Medulla oblongata (tissue), 1 donor: ENCODE measurements at regions not wholly inside any gene's neighbourhood (a gene's known extent, or its start where the extent isn't known, plus 50 kb on each side); places are given as distances from the start of the nearest gene placed in this dataset.
"Not testable (repeated sequence)": the region's sequence is repeated elsewhere in the genome, so short reads cannot be mapped to it uniquely, and the experiment has no call there.

Experiments
- DNase-seq: peaks from one replicate; pipeline ENCODE4 v3.0.0-alpha.2; 2015; ENCODE audit errors: extremely low spot score

DNA sequence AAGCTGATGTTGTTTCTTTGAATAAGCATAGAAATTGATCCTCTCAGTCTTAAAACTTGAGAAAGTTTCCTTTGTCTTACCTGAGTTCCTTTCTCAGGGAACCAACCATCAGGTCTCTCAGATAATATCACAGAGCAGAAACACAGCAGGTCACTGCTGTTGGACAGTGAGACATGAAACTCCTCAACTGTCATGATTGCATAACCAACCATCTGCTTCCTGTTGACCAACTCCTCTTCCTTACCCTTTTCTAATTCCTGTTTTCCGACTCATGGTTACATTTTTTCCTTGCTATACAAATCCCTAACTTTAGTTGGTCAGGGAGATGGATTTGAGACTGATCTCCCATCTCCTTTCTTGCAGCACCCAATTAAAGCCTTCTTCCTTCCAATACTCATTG, 845.3 kb downstream of the FAM181B start:
- no peak for DNase-seq

DNA sequence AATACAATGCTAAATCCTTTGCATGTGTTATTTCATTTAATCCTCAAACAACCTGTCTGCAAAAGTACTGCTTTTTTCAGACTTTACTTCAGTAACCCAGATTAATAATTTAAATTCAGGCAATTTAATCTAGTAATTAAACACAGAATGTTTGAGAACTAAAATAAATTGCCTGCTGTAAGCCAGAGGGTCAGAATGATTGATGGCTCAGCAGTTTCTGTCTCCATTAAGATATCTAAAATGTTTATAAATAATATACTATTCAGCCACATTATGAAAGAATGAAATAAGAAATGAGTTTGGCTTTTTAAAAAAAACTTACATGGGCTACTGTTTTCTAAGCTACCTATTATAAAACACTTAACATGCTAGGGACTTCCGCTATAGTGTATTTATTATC, 846.0 kb downstream of the FAM181B start:
- no peak for DNase-seq

DNA sequence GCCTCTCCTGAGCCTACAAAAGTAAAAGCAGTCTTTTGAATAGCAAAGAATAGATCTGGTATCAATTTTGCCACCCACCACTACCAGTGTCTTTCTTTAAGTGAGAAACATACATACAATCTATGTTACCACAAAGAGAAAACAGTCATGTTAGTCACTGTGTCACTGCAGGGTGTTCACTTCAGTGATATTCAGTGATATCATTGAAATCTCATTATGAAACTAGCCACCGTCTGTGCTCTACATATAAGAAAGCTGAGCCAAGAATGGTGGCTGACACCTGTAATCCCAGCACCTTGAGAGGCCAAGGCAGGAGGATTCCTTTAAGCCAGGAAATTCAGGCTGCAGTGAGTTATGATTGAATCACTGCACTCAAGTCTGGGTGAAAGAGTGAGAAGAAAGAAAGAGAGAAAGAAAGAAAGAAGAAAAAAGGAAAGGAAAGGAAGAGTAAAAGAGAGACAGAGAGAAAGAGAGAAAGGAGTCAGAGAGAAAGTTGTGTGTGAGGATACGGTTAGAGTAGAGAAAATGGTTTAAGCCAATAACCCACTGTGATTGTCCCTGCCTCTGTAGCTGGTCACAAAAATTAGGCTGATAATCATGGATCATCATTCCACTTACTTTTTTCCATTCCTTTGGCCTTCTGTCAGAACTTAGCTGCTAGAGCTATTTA, 847.1 kb downstream of the FAM181B start:
- DNase-seq, result no peak

DNA sequence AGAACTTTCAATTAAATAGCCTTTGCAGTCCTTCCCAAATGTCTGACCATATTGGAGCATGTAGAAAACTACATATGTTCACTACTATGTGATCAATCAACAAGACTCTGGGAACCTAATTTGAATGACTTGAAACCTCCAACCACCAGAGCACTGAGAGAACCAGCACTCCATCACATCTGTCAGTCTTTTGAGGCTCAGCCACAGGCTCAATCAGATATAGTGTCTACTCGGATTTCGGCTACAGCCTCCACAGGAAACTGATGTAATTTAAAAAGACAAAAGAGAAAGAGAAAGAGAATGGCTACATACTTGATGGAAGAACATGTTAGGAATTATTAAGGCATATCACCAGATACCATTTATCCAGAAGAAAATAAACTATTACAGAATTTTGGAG, 859.0 kb downstream of the FAM181B start:
- DNase-seq, result no peak

DNA sequence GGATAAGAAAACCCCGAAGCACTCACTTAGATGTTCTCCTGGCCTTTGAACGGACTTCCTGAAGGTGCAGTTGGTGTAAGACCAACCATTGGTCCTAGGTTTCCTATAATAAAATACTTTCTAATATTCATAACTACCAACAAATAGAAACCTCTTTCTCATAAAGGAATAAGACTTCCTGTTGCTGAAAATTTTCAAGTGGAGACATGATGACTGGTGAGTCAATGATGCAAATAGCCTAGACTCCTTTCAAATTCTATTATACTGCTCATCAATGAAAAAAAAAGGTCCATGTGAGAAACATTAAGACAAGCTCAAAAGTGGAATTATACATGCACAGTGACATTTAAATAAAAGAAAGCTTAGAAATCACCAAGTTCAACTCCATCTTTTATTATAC, 862.8 kb downstream of the FAM181B start:
- no peak for DNase-seq

DNA sequence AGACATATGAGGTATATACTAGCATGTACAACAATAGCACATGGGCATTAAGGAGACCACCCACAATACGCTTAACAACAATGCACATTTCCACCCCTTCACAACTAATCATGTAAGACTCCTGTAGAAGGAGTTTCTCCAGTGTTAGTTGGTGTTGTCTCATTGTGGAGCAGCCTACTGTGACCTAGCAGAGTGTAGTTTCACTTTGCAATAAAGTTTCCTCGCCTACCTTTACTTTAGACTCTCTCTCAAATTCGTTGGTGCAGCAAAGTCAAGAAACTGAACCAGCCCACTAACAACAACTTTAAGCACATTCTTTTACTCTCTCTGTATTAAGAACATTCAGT, 863.6 kb downstream of the FAM181B start:
- DNase-seq, result no peak

DNA sequence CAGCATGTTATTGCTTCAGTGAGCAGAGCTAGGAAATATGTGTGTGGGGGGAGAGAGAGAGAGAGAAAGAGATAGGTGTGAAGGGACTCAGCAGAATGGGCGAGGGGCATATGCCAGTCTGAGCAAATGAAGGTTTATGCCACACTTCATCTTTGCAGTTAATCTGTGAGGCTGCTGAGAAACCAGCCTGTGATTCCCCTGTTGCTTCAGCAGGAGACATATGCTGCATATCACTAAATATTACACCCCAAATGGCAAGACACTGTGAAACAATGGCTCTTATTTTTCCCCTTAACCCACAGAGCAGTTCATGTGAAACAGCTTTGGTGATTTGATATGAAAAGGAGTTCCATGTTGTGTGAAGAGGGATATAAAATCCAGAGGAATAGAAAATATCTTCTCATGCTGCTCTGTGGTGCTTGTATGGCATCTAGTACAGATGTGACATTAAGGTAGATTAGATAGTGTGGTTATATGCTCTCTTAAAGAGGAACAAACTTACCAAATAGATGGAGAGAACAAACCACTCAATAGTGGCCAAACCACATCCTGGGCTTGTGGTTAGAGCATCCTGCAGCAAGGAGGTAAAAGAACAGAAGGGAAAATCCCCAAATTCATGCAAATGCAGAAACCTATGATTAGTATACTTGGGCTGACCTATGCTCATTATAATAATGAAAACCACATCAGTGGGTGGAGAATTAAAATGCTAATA, 864.2 kb downstream of the FAM181B start:
- no peak for DNase-seq

DNA sequence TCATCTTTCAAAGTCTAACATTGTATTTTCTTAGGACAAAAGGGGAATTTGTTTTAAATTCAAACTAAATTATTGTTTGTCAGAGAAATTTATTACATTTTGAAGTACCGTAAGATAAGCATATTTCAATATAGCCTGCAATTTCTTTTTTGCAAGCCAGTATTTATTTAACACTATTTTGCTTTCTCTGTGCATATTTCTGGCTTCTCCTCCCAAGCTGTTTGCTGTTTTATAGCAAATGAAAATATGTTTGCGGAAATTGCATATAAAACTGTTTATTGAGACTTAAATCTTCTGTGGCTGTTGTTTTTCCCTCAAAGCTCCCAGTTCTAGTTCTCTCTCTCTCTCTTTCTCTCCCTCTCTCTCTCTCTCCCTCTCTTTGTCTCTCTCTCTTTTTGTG, 866.8 kb downstream of the FAM181B start:
- no peak for DNase-seq

DNA sequence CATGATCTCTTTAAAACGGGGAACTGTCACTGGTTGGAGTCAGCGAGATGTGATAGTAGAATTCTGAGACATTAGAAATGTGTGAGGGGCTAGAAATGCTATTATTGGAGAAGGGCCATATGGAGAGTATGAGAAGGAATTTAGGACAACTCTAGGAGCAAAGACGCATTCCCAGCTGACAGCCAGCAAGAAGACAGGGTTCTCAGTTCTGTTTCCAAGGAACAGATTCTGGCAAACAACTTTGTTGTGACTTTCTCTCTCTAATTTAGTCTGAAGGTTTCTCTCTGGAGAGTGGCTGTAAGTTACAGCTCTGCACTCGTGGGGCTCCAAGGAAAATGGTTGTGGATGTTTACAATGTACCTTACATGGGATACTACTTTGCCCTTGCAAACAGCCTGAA, 876.3 kb downstream of the FAM181B start:
- DNase-seq, result peak; percentile 6

DNA sequence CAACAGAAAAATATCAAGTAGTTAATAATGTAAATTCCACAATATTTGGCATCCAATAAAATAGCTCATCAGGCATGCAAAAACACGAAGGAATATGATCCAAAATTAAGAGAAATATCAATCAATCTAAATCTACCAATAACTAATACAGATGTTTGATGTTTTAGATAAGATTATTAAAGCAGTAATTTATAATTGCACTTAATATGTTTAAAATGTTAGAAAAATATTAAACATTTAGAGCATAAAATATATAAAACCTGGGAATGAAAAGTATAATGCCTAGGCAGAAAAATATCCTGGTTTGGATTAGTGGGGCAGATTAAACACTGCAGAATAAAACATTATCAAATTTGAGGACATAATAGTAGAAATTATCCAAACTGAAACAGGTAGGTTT, 879.9 kb downstream of the FAM181B start:
- DNase-seq, result no peak

DNA sequence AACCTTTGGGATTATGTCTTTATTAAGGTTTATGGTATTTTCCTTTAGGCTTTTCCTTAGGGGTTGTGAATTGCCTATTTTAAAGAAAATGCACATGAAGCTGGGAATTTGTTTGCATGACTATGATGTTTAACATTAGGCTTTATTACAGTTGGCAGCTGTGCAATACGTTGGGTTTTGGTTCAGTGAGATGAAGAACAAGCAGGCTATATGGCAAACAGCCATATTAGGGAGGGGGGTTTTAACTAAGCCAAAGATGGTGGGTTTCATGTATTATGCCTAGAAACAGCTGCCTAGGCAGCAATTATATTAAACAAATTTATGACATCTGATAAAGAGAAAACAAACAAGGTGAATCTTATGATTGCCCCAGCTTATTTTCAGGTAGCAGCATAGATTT, 880.8 kb downstream of the FAM181B start:
- DNase-seq, result no peak

DNA sequence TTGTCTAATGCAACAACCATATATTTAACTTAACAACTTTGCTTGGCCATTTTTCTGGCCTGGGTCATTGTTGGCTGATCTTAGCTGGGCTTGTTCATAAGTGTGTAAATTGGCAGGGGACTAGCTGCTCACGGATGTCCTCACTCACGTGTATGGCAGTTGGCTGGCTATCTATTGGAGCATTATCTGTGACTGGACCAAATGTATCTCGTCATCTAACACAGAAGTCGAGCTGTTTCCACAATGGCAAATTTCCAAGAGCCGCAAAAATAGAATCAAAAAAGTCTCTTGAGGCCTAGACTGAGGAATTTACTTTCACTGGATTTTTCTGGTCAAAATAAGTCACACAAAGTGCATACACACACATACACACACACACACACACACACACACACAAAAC, 893.3 kb downstream of the FAM181B start:
- DNase-seq, result no peak

DNA sequence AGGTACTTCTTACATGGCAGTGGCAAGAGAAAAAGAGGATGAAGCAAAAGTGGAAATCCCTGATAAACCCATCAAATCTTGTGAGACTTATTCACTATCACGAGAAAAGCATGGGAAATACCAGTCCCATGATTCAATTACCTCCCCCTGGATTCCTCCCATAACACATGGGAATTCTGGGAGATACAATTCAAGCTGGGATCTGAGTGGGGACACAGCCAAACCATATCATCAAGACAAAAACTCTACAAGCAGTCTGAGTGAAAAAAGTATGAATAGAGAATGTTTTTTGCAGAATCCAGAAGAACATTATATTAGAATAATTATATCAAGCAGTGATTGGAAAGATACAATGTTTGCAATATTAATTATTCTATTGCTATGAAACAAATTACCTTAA, 893.7 kb downstream of the FAM181B start:
- DNase-seq, result no peak

DNA sequence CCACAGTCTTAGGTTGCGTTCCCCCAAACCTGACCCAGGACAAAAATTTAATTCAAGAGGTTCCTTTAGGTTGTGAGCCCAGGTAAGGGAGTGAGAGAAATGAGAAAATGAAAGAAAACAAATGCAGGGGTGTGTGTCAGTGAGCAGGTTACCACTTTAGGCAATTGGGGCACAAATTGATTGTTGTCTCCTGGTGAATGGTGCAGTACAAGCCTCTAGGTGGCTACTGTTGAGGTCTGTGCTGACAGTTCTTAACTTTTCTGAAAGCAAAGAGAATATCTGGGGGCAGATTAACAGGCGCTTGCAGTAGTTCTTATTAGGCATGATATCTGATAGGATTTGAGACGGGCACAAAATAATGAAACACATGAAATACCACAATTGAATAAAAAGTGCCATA, 894.6 kb downstream of the FAM181B start:
- DNase-seq, result no peak

DNA sequence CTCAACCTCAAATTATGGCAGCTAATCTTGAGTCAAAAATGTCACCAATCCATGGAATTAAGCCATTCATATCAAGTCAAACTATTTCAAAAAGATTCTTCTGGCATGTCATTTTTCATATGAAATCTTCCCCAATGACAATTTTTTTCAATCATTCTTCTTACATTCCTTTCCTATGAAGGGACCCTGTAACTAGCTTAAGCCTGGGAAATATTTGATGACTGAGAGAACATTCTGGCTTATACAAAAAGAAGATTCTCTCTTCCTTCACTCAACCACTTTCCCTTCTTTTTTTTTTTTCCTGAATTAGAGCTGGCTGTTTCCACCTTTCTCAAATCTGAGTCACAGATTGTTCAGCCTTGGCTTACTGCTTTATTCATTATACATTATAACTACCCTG, 903.7 kb downstream of the FAM181B start:
- no peak for DNase-seq

DNA sequence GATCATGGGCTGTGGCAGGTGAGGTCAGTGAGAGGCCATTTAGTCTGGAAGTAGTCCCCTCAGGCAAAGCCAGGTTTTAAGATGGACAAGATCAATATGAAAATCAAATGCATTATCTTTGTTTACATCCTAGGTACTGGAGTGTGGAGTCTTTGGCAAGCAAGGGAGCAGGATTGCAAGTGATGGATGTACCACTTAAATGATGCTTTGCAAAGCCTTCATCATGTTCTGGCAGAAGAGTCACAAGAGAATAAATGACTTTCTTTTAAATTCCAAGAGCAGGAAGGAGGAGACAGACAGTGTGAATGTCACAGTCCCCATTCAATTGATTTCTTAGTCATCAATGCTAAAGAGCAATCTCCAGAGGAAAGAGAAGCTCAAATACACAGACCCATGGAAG, 908.3 kb downstream of the FAM181B start:
- no peak for DNase-seq

DNA sequence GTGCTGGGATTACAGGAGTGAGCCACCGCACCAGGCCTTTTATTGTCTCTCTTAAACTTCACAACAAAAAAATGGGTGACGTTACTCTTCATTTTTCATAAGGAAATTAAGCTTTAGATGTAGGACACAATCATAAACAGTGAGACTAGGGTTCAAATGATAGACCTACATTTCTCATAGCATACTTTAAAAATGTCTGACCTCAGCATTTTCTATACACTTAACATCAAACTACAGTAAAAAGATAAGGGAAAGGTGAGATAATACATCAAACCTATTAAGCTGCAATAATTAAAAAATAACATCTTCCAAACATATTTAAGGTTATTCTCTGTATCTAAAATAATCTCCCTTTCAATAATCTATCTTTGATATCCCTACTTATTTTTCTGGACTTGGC, 914.2 kb downstream of the FAM181B start:
- no peak for DNase-seq

DNA sequence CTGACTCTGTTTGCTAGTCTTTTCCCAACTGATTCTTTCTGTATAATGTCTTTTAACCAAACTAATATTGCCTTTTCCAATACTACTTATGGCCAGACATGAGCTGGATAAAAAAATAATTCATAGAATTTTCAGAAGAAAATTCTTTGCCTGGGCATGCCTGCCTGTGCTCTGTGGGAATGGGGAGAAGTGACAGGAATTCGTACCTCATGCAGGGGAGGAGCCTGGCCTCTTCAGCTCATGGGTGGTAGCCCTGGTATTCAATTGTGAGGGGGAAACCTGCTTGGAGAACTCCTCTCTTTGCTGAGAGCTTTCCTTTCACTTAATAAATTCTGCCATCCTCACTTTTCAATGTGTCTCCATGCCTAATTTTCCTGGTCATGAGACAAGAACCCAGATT, 928.8 kb downstream of the FAM181B start:
- DNase-seq, result no peak

DNA sequence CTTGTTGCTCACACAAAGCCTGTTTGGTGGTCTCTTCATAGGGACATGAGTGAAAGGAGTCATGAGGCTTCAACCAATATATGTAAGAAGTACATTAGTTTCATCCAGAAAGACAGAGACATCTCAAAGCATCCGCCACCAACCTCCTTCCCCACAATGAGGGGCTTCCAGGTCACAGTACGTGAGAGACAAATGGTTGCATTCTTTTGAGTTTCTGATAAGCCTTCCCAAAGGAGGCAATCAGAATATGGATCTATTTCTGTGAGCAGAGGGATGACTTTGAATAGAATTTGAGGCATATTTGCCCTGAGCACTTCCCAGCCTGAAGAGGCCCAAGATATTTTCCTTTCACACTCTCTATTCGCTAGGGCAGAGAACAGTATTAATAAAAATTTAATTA, 931.1 kb downstream of the FAM181B start:
- DNase-seq, result no peak

DNA sequence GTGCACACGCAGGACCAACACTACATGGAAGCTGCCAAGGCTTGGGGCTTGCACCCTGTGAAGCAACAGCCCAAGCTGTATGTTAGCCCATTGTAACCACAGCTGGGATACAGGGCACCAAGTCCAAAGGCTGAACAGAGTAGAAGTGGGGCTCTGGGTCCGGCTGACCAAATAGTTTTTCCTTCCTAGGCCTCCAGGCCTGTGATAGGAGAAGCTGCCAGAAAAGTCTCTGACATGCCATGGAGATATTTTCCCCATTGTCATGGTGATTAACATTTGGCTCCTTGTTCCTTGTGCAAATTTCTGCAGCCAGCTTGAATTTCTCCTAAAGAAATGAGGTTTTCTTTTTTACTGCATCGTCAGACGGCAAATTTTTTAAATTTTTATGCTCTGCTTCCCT, 941.2 kb downstream of the FAM181B start:
- no peak for DNase-seq

DNA sequence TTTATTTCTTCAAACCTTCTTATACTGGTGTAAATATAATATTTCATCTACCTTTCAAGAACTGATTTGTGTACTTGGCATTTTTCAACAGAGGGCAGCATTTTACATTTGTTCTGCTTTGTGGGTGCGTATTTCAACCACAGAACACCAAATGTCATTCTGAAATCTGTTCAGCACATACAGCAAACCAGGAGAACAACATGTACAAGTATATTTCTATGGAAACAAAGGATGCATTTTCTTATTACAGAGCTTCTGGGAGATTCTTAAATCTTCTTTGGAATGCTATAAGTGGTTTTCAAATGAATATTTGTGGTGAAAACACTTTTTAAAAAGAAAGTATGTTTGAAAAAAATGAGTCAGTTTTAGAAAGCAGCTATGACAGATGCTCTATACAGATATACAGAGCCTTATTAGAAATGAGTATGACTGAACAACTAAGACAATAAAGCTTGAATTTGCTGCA, 946.0 kb downstream of the FAM181B start:
- DNase-seq, result peak; percentile 29

DNA sequence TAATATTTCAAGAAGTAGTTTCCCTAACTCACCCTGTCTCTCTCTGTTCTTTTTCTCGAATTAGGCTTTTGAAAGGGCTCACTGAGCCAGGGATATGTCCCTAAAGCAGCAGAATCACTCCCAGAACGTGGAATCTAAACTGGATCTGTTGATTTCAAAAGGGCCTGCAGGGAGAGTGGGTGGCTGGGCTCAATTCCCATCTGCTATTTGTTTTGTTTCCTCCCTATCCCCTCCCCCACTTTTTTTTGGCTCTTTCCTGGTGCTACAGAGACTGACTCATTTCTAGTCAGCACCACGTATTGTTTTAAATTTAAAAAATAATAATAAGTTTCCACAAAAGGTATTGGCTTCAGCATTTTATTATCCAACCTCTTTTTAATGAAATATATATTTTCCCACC, 961.5 kb downstream of the FAM181B start:
- peak; percentile 27 for DNase-seq

DNA sequence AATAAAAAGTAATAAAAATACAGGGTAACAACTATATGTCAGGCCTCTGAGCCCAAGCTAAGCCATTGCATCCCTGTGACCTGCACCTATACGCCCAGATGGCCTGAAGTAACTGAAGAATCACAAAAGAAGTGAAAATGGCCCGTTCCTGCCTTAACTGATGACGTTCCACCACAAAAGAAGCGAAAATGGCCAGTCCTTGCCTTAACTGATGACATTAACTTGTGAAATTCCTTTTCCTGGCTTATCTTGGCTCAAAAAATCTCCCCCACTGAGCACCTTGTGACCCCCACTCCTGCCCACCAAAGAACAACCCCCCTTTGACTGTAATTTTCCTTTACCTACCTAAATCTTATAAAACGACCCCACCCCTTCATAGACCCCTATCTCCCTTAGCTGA, 963.8 kb downstream of the FAM181B start:
- not testable (repeated sequence) for DNase-seq
